GM19463 (cell line): ENCODE measurements at regions not wholly inside any gene's neighbourhood (a gene's known extent, or its start where the extent isn't known, plus 50 kb on each side); places are given as distances from the start of the nearest gene placed in this dataset.
"Not testable (repeated sequence)": the region's sequence is repeated elsewhere in the genome, so short reads cannot be mapped to it uniquely, and the experiment has no call there.

Source experiments
- ATAC-seq: cut with Tn5 transposase; IDR thresholded peaks from one replicate; pipeline ENCODE4 v1.9.1; 2021; ENCODE audit warnings: mild to moderate bottlenecking, moderate library complexity; ENCODE audit not compliant: unreplicated experiment

GRCh38 chr11:81339521-81339920 is 1394.1 kb downstream of the FAM181B start:
- no peak for ATAC-seq

- no peak for ATAC-seq
Measured at GRCh38 chr11:81337756-81338155, 1395.9 kb downstream of the FAM181B start.

GRCh38 chr11:81332276-81332675 is 1401.4 kb downstream of the FAM181B start:
- no peak for ATAC-seq

- ATAC-seq, result no peak
Measured at GRCh38 chr11:81331611-81332235, 1401.9 kb downstream of the FAM181B start.

- ATAC-seq, result no peak
Measured at GRCh38 chr11:81331088-81331487, 1402.6 kb downstream of the FAM181B start.

- ATAC-seq, result no peak
Measured at GRCh38 chr11:81303038-81303664, 1430.5 kb downstream of the FAM181B start.

GRCh38 chr11:81301166-81301830 is 1432.4 kb downstream of the FAM181B start:
- no peak for ATAC-seq

- no peak for ATAC-seq
Measured at GRCh38 chr11:81286959-81287358, 1446.7 kb downstream of the FAM181B start.

GRCh38 chr11:81286550-81286949 is 1447.1 kb downstream of the FAM181B start:
- ATAC-seq, result no peak

GRCh38 chr11:81280228-81280627 is 1453.4 kb downstream of the FAM181B start:
- ATAC-seq, result not testable (repeated sequence)

GRCh38 chr11:81278991-81279390 is 1454.7 kb downstream of the FAM181B start:
- no peak for ATAC-seq

- ATAC-seq, result no peak
Measured at GRCh38 chr11:81270686-81271085, 1463.0 kb downstream of the FAM181B start.

- no peak for ATAC-seq
Measured at GRCh38 chr11:81267246-81267645, 1466.4 kb downstream of the FAM181B start.

GRCh38 chr11:81259471-81259870 is 1474.2 kb downstream of the FAM181B start:
- no peak for ATAC-seq

- ATAC-seq, result no peak
Measured at GRCh38 chr11:81255895-81256294, 1477.8 kb downstream of the FAM181B start.

- ATAC-seq, result no peak
Measured at GRCh38 chr11:81253244-81253643, 1480.4 kb downstream of the FAM181B start.

GRCh38 chr11:81246941-81247340 is 1486.7 kb downstream of the FAM181B start:
- no peak for ATAC-seq

- ATAC-seq, result no peak
Measured at GRCh38 chr11:81245791-81246190, 1487.9 kb downstream of the FAM181B start.

GRCh38 chr11:81241672-81242275 is 1491.9 kb downstream of the FAM181B start:
- ATAC-seq, result no peak

- ATAC-seq, result no peak
Measured at GRCh38 chr11:81237139-81237538, 1496.5 kb downstream of the FAM181B start.

GRCh38 chr11:81227409-81227808 is 1506.3 kb downstream of the FAM181B start:
- ATAC-seq, result not testable (repeated sequence)

GRCh38 chr11:81224396-81224795 is 1509.3 kb downstream of the FAM181B start:
- no peak for ATAC-seq
